OCI-LY3 (cell line): ENCODE measurements at regions not wholly inside any gene's neighbourhood (a gene's known extent, or its start where the extent isn't known, plus 50 kb on each side); places are given as distances from the start of the nearest gene placed in this dataset.

Source experiments
- H2AFZ ChIP-seq: fragments of 200-600, 300-600 bp; shearing (Covaris generic); 2 replicates; pipeline ENCODE4 v1.6.0; 2014; ENCODE audit warnings: antibody characterized with exemption, low read depth, low read length
- H3K27ac ChIP-seq: fragments of 200-600, 300-600 bp; sonication (generic); 2 replicates; pipeline ENCODE4 v1.5.1; 2014; ENCODE audit warnings: mild to moderate bottlenecking, low read length, moderate library complexity, mixed read lengths
- H3K27me3 ChIP-seq: fragments of 200-600, 300-600 bp; sonication (generic); 2 replicates; pipeline ENCODE4 v1.6.1; 2014; ENCODE audit warnings: low read depth, low read length, mixed read lengths
- H3K36me3 ChIP-seq: fragments of 200-600, 300-600 bp; sonication (generic); replicated peaks from 2 replicates; pipeline ENCODE3; 2014; ENCODE audit warnings: low read depth, low read length, mixed read lengths
- H3K4me1 ChIP-seq: fragments of 300-600, 200-600 bp; sonication (generic); 2 replicates; pipeline ENCODE4 v1.6.1; 2014; ENCODE audit warnings: low read length, mixed read lengths
- H3K4me2 ChIP-seq: fragments of 200-600, 300-600 bp; sonication (generic); 2 replicates; pipeline ENCODE4 v1.6.1; 2014; ENCODE audit warnings: low read length, mixed read lengths
- H3K4me3 ChIP-seq: fragments of 300-600, 200-600 bp; sonication (generic); 2 replicates; pipeline ENCODE4 v1.5.1; 2014; ENCODE audit warnings: antibody characterized with exemption, mild to moderate bottlenecking, low read length, moderate library complexity
- H3K79me2 ChIP-seq: fragments of 300-600, 200-600 bp; shearing (Covaris generic); 2 replicates; pipeline ENCODE4 v1.6.1; 2014; ENCODE audit warnings: mild to moderate bottlenecking, low read length, mixed read lengths
- H3K9ac ChIP-seq: fragments of 300-600, 200-600 bp; shearing (Covaris generic); 2 replicates; pipeline ENCODE4 v1.6.0; 2014; ENCODE audit warnings: mild to moderate bottlenecking, low read length, moderate library complexity
- H3K9me3 ChIP-seq: fragments of 200-600, 300-600 bp; shearing (Covaris generic); 2 replicates; pipeline ENCODE4 v1.6.1; 2014; ENCODE audit warnings: low read length, mixed read lengths; ENCODE audit not compliant: insufficient read depth
- H4K20me1 ChIP-seq: fragments of 200-600, 300-600 bp; sonication (generic); 2 replicates; pipeline ENCODE4 v1.6.1; 2016; ENCODE audit warnings: low read length, mixed read lengths; ENCODE audit not compliant: insufficient read depth
- EZH2phosphoT487 ChIP-seq: fragments of 200-600 bp; shearing (Covaris generic); IDR thresholded peaks from 2 replicates; pipeline ENCODE4 v1.6.1; 2018; ENCODE audit warnings: antibody characterized with exemption, mixed run types, low read depth
- TF ChIP-seq, protein P1 (sequence below): fragments of 200-600, 300-600 bp; sonication (generic); IDR thresholded peaks from 2 replicates; pipeline ENCODE4 v1.5.1; 2014; ENCODE audit warnings: antibody characterized with exemption, low read length, low read depth

DNA sequence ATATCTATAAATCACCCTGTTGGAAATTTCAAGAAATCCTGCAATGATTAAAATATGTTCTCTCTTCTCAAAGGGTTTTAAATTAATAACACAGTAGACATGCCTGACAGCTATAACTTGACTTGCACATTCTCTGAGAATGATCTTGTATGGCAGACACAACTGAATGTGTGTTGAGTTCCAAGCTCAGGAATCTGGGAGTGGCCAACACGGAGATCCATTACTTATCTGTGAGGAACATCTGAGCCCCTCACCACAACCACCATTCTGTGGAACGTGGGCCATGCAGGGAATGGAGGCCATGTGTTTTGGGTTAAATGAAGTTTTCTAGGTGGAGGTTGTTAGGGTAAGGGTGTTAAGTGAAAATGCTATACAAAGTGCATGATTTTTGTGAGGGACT lies 105.3 kb upstream of the CHMP2B start:
- Histone ChIP-seq H3K79me2 (no peaks in the 10 kb centered on the region), H3K36me3 (no peaks in the 10 kb centered on the region), H3K27ac (no peak overlapping the region), H3K9ac (no peak overlapping the region), H3K4me2 (no peak overlapping the region), H2AFZ (no peak overlapping the region), H3K4me3 (no peak overlapping the region), H3K4me1 (no peaks in the 10 kb centered on the region), H4K20me1 (no peaks in the 10 kb centered on the region), H3K27me3 (no peaks in the 10 kb centered on the region), H3K9me3 (no peaks in the 10 kb centered on the region)
- TF ChIP-seq, protein P1, sequence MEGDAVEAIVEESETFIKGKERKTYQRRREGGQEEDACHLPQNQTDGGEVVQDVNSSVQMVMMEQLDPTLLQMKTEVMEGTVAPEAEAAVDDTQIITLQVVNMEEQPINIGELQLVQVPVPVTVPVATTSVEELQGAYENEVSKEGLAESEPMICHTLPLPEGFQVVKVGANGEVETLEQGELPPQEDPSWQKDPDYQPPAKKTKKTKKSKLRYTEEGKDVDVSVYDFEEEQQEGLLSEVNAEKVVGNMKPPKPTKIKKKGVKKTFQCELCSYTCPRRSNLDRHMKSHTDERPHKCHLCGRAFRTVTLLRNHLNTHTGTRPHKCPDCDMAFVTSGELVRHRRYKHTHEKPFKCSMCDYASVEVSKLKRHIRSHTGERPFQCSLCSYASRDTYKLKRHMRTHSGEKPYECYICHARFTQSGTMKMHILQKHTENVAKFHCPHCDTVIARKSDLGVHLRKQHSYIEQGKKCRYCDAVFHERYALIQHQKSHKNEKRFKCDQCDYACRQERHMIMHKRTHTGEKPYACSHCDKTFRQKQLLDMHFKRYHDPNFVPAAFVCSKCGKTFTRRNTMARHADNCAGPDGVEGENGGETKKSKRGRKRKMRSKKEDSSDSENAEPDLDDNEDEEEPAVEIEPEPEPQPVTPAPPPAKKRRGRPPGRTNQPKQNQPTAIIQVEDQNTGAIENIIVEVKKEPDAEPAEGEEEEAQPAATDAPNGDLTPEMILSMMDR: no peak
- TF ChIP-seq EZH2phosphoT487: no peak

DNA sequence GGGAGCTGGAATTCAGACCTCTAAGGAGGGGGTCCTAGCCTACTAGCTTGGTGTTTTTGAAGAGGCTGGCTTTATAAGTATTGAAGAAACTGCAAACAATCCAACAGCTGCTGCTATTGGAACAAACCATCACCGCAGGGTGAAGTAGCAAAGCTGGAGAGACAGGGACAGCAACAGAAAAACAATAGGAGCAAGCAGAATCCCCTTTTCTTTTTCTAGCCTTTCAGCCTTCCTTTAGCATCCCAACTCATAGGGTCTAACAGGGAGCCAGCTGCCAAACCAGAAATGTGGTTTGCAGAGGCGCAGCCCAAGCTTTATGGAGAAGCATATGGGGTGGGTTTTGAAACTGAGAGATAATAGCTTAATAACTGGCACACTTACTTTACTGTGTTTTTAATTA lies 106.2 kb upstream of the CHMP2B start:
- H3K4me1 ChIP-seq: no peaks in the 10 kb centered on the region
- H3K27me3 ChIP-seq: no peaks in the 10 kb centered on the region
- H3K36me3 ChIP-seq: no peaks in the 10 kb centered on the region
- no peak overlapping the region for H2AFZ ChIP-seq
- no peaks in the 10 kb centered on the region for H3K9me3 ChIP-seq
- TF ChIP-seq EZH2phosphoT487: no peak
- TF ChIP-seq, protein P1: no peak
- no peak overlapping the region for H3K4me3 ChIP-seq
- H3K79me2 ChIP-seq: no peaks in the 10 kb centered on the region
- H3K9ac ChIP-seq: no peak overlapping the region
- H3K4me2 ChIP-seq: no peak overlapping the region
- no peak overlapping the region for H3K27ac ChIP-seq
- no peaks in the 10 kb centered on the region for H4K20me1 ChIP-seq

DNA sequence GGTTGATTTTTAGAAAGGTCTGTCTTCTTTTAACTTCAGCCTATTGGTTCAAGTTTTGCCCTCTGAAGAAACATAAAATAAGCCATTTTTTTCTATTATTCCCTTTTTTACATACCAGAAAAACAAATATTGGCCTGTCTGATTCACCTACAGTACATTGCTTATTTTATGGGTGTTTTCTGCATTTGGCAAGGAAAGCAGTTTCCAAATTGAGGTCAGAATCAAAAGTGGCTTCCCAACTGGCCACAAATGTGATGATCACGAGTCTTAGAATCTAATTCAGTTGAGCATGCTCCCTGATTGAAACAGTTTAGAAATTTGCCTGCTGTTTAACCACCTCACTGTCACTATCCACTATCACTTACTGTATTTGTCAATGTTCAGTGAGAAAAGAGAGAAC lies 106.9 kb upstream of the CHMP2B start:
- H3K9me3 ChIP-seq: no peaks in the 10 kb centered on the region

DNA sequence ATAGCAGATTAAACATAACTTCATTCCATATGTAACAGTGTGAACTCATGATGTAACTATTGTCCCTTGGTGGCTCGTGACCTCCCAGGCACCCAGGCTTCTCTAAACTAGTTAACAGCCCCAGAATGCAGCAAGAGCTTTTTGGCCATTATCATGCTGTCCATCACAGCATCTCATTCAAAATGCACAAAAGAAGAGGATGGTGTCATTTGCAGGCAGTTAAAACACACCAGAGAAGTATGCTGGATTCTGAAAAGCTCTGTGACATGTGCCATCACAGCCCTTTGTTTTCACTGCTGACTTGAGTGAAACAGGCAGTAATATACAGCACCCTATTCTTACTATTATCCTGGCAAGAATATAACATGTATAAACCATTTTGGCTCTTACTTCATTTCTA lies 117.6 kb upstream of the CHMP2B start:
- Histone ChIP-seq H3K4me3 (no peak overlapping the region), H3K27me3 (no peaks in the 10 kb centered on the region), H3K4me1 (no peaks in the 10 kb centered on the region), H3K79me2 (no peaks in the 10 kb centered on the region), H3K27ac (no peak overlapping the region), H3K36me3 (no peaks in the 10 kb centered on the region), H3K4me2 (no peak overlapping the region), H2AFZ (no peak overlapping the region), H4K20me1 (no peaks in the 10 kb centered on the region), H3K9me3 (no peaks in the 10 kb centered on the region; the same call in 1 of the 2 replicates), H3K9ac (no peak overlapping the region)
- TF ChIP-seq, protein P1: no peak
- TF ChIP-seq EZH2phosphoT487: no peak

More for the DNA sequence above, 106.9 kb upstream of the CHMP2B start:
- Histone ChIP-seq H3K9ac (no peak overlapping the region), H3K36me3 (no peaks in the 10 kb centered on the region), H3K79me2 (no peaks in the 10 kb centered on the region), H2AFZ (no peak overlapping the region), H3K27me3 (no peaks in the 10 kb centered on the region), H3K4me2 (no peak overlapping the region), H3K27ac (no peak overlapping the region), H3K4me3 (no peak overlapping the region), H3K4me1 (no peaks in the 10 kb centered on the region), H4K20me1 (no peaks in the 10 kb centered on the region)
- TF ChIP-seq EZH2phosphoT487: no peak
- TF ChIP-seq, protein P1: no peak
